HCT116 (cell line): ENCODE measurements at regions not wholly inside any gene's neighbourhood (a gene's known extent, or its start where the extent isn't known, plus 50 kb on each side); places are given as distances from the start of the nearest gene placed in this dataset.

Source experiments
- ATAC-seq: fragments of 200-7000 bp; cut with Tn5 transposase; 2 replicates; pipeline ENCODE4 v1.9.1; 2020; ENCODE audit warnings: mild to moderate bottlenecking, moderate library complexity
- BruUV-seq: library from RNA; stranded (reverse); fragments of 400-500 nt; replicated peaks from 2 replicates; lab custom pipeline; 2021; lab: Mats Ljungman, UMichigan
- CTCF ChIA-PET: fragments of 300-600 bp; sonication (Branson Sonifier 250); formaldehyde crosslinking; loops from one replicate; lab custom pipeline; 2021; ENCODE audit warnings: antibody characterized with exemption; lab: Charles Lee
- POLR2A ChIA-PET: fragments of 300-600, 350-600 bp; sonication (Branson Sonifier 250); formaldehyde crosslinking; loops from one replicate; lab custom pipeline; 2021; ENCODE audit warnings: antibody characterized with exemption; lab: Charles Lee
- RAD21 ChIA-PET, 2 experiments: fragments of 300-600 bp; sonication (Branson Sonifier 250); formaldehyde crosslinking; loops; one replicate each; lab custom pipeline; 2023; ENCODE audit warnings: low total read pairs in 2 of 2; ENCODE audit not compliant: uncharacterized antibody in 2 of 2, unreplicated experiment in 2 of 2, low non-redundant PET in 1 of 2; lab: Charles Lee
- DNase-seq: peaks from one replicate; pipeline ENCODE4 v3.0.0-alpha.2; 2010; ENCODE audit warnings: low read depth, low spot score
- H2AFZ ChIP-seq: fragments of 200-600 bp; shearing (Covaris generic), sonication (generic); 2 replicates; pipeline ENCODE4 v1.6.1; 2017; ENCODE audit warnings: low read depth, mixed run types, mixed read lengths, antibody characterized with exemption, low read length; ENCODE audit not compliant: poor library complexity, severe bottlenecking
- H3K27ac ChIP-seq: 2 replicates; pipeline ENCODE4 v1.5.1; 2012; ENCODE audit warnings: low read depth, low read length
- H3K27me3 ChIP-seq: fragments of 200-600 bp; sonication (generic); 2 replicates; pipeline ENCODE4 v1.6.1; 2016; ENCODE audit warnings: mixed run types, low read length, mixed read lengths; ENCODE audit not compliant: insufficient read depth
- H3K36me3 ChIP-seq, 2 experiments: fragments of 200-500 bp in 1 of 2; fragments of 200-600 bp in 1 of 2; sonication (Bioruptor generic) in 1 of 2; sonication (generic) in 1 of 2; 2 replicates each; pipeline versions ENCODE4 v1.5.1 to v1.6.1; 2014 to 2016; ENCODE audit warnings: low read length in 2 of 2, inconsistent platforms in 1 of 2, mixed read lengths in 1 of 2, mixed run types in 1 of 2; ENCODE audit not compliant: insufficient read depth in 2 of 2, control insufficient read depth in 1 of 2
- H3K4me1 ChIP-seq, 2 experiments: fragments of 200-600 bp in 1 of 2; sonication (generic) in 1 of 2; 2 replicates each; pipeline versions ENCODE4 v1.5.1 to v1.6.1; 2012 to 2017; ENCODE audit warnings: low read length in 2 of 2, inconsistent platforms in 1 of 2, mild to moderate bottlenecking in 1 of 2, mixed read lengths in 1 of 2, mixed run types in 1 of 2, moderate library complexity in 1 of 2; ENCODE audit not compliant: insufficient read depth in 2 of 2, control insufficient read depth in 1 of 2
- H3K4me2 ChIP-seq: fragments of 200-600 bp; sonication (generic); 2 replicates; pipeline ENCODE4 v1.6.1; 2017; ENCODE audit warnings: mixed run types, low read length, mixed read lengths
- H3K4me3 ChIP-seq, 2 experiments: fragments of 200-600 bp in 1 of 2; sonication (generic) in 1 of 2; replicated peaks in 1 of 2; 2 replicates each; pipeline ENCODE4 v1.5.1; 2011 to 2016; ENCODE audit warnings: low read length in 2 of 2, control low read depth in 1 of 2, low read depth in 1 of 2, mild to moderate bottlenecking in 1 of 2, mixed read lengths in 1 of 2, mixed run types in 1 of 2
- H3K79me2 ChIP-seq: fragments of 200-600 bp; sonication (generic); 2 replicates; pipeline ENCODE4 v1.6.1; 2017; ENCODE audit warnings: mild to moderate bottlenecking, mixed run types, low read length, moderate library complexity, mixed read lengths; ENCODE audit not compliant: insufficient read depth
- H3K9ac ChIP-seq: fragments of 200-600 bp; sonication (generic); 2 replicates; pipeline ENCODE4 v1.6.1; 2016; ENCODE audit warnings: low read length, mixed read lengths
- H3K9me2 ChIP-seq: fragments of 200-600 bp; sonication (generic), shearing (Covaris generic); 2 replicates; pipeline ENCODE4 v1.6.1; 2017; ENCODE audit warnings: mixed run types, mild to moderate bottlenecking, moderate library complexity; ENCODE audit not compliant: insufficient read depth
- H3K9me3 ChIP-seq, 2 experiments: fragments of 200-500 bp in 1 of 2; fragments of 200-600 bp in 1 of 2; sonication (Bioruptor generic) in 1 of 2; sonication (generic) in 1 of 2; 2 replicates each; pipeline ENCODE4 v1.6.1; 2014 to 2017; ENCODE audit warnings: low read length in 2 of 2, mixed read lengths in 2 of 2, inconsistent platforms in 1 of 2, low read depth in 1 of 2, mild to moderate bottlenecking in 1 of 2, mixed run types in 1 of 2, moderate library complexity in 1 of 2; ENCODE audit not compliant: control insufficient read depth in 1 of 2, insufficient read depth in 1 of 2
- H4K20me1 ChIP-seq: fragments of 200-600 bp; sonication (generic), shearing (Covaris generic); 2 replicates; pipeline ENCODE4 v1.6.1; 2017; ENCODE audit warnings: mixed run types, mild to moderate bottlenecking, moderate library complexity; ENCODE audit not compliant: insufficient read depth
- CEBPB ChIP-seq: IDR thresholded peaks from 2 replicates; pipeline ENCODE4 v1.6.1; 2012; ENCODE audit warnings: low read depth
- EGR1 ChIP-seq: IDR thresholded peaks from 2 replicates; pipeline ENCODE4 v1.6.1; 2012; ENCODE audit warnings: low read depth
- ELF1 ChIP-seq: IDR thresholded peaks from 2 replicates; pipeline ENCODE4 v1.6.1; 2012; ENCODE audit warnings: low read depth, borderline replicate concordance
- EZH2phosphoT487 ChIP-seq: fragments of 200-600 bp; IDR thresholded peaks from 2 replicates; pipeline ENCODE4 v1.6.1; 2018; ENCODE audit warnings: antibody characterized with exemption, borderline replicate concordance
- FOSL1 ChIP-seq: IDR thresholded peaks from 2 replicates; pipeline ENCODE4 v1.6.1; 2012; ENCODE audit warnings: low read depth
- JUND ChIP-seq: IDR thresholded peaks from 2 replicates; pipeline ENCODE4 v1.6.1; 2012
- MAX ChIP-seq: IDR thresholded peaks from 2 replicates; pipeline ENCODE4 v1.6.1; 2012
- POLR2A ChIP-seq: IDR thresholded peaks from 2 replicates; pipeline ENCODE4 v1.7.0; 2011; ENCODE audit warnings: borderline replicate concordance; ENCODE audit not compliant: insufficient read depth, insufficient read length; ENCODE audit errors: extremely low read depth
- POLR2AphosphoS5 ChIP-seq: IDR thresholded peaks from 2 replicates; pipeline ENCODE4 v1.6.1; 2011; ENCODE audit warnings: mild to moderate bottlenecking, low read depth, low read length, moderate library complexity
- RAD21 ChIP-seq: IDR thresholded peaks from 2 replicates; pipeline ENCODE4 v1.6.1; 2012; ENCODE audit warnings: low read depth, mild to moderate bottlenecking
- SIN3A ChIP-seq: IDR thresholded peaks from 2 replicates; pipeline ENCODE4 v1.6.1; 2012; ENCODE audit warnings: low read depth
- SP1 ChIP-seq: IDR thresholded peaks from 2 replicates; pipeline ENCODE4 v1.6.1; 2012; ENCODE audit warnings: low read depth
- SRF ChIP-seq: IDR thresholded peaks from 2 replicates; pipeline ENCODE4 v1.6.1; 2012; ENCODE audit warnings: low read depth
- TCF7L2 ChIP-seq: IDR thresholded peaks from 2 replicates; pipeline ENCODE4 v1.7.0; 2011; ENCODE audit warnings: borderline replicate concordance, inconsistent platforms; ENCODE audit not compliant: insufficient read depth, insufficient read length; ENCODE audit errors: extremely low read depth
- ZBTB33 ChIP-seq: IDR thresholded peaks from 2 replicates; pipeline ENCODE4 v1.6.1; 2011; ENCODE audit warnings: mild to moderate bottlenecking, low read length, moderate library complexity; ENCODE audit not compliant: insufficient replicate concordance; ENCODE audit errors: extremely low read depth
- ZFX ChIP-seq: fragments of 450-650 bp; IDR thresholded peaks from 2 replicates; pipeline ENCODE4 v1.6.1; 2017
- ZNF274 ChIP-seq: fragments of 200-500 bp; sonication (Bioruptor generic); IDR thresholded peaks from 2 replicates; pipeline ENCODE4 v1.6.1; 2014; ENCODE audit warnings: mild to moderate bottlenecking, low read depth, low read length, inconsistent platforms
- intact Hi-C: fragments of 100-400 bp; cut with micrococcal nuclease; formaldehyde crosslinking; loops from 2 replicates; pipeline ENCODE4 v1.10.0; 2022
- TF ChIP-seq, protein P1 (sequence below): IDR thresholded peaks from 2 replicates; pipeline ENCODE4 v1.6.1; 2012

GRCh38 chrX:137428766-137429591 lies 136.9 kb upstream of the ZIC3 start:
- Histone ChIP-seq H3K9ac (no peak overlapping the region), H3K4me2 (no peak overlapping the region)
- ATAC-seq = no peak

More at GRCh38 chrX:137428766-137429591, 136.9 kb upstream of the ZIC3 start:
- Histone ChIP-seq H3K79me2 (no peaks in the 10 kb centered on the region), H3K4me3 (no peak overlapping the region), H3K27ac (no peak overlapping the region), H2AFZ (no peak overlapping the region), H4K20me1 (no peaks in the 10 kb centered on the region), H3K9me2 (no peaks in the 10 kb centered on the region), H3K36me3 (no peaks in the 10 kb centered on the region), H3K4me1 (no peaks in the 10 kb centered on the region)
- ChIA-PET RAD21 (no interaction called here), POLR2A (no interaction called here)
- intact Hi-C loops = no loop called here
- no peak for DNase-seq
- BruUV-seq = no TSS peak
- TF ChIP-seq SRF = no peak
- no peak for TF ChIP-seq EZH2phosphoT487
- no peak for TF ChIP-seq SP1
- no peak for TF ChIP-seq POLR2A
- no peak for TF ChIP-seq CEBPB
- no peak for TF ChIP-seq SIN3A
- no peak for TF ChIP-seq POLR2AphosphoS5
- TF ChIP-seq ZNF274 = no peak
- no peak for TF ChIP-seq ZBTB33
- TF ChIP-seq, protein P1, sequence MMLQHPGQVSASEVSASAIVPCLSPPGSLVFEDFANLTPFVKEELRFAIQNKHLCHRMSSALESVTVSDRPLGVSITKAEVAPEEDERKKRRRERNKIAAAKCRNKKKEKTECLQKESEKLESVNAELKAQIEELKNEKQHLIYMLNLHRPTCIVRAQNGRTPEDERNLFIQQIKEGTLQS = no peak
- TF ChIP-seq JUND = no peak
- no peak for TF ChIP-seq TCF7L2
- TF ChIP-seq RAD21 = no peak
- no peak for TF ChIP-seq ELF1
- no peak for TF ChIP-seq EGR1
- no peak for TF ChIP-seq FOSL1
- no peak for TF ChIP-seq MAX
- TF ChIP-seq ZFX = no peak
- TF ChIP-seq, all 23 proteins: peak for 0
- Histone ChIP-seq H3K27me3 (no peaks in the 10 kb centered on the region), H3K9me3 (no peaks in the 10 kb centered on the region)
- CTCF ChIA-PET = no interaction called here
